ENCODE measurements at regions not wholly inside any gene's neighbourhood (a gene's known extent, or its start where the extent isn't known, plus 50 kb on each side); places are given as distances from the start of the nearest gene placed in this dataset.
"Not testable (repeated sequence)": the region's sequence is repeated elsewhere in the genome, so short reads cannot be mapped to it uniquely, and the experiment has no call there.

DNA sequence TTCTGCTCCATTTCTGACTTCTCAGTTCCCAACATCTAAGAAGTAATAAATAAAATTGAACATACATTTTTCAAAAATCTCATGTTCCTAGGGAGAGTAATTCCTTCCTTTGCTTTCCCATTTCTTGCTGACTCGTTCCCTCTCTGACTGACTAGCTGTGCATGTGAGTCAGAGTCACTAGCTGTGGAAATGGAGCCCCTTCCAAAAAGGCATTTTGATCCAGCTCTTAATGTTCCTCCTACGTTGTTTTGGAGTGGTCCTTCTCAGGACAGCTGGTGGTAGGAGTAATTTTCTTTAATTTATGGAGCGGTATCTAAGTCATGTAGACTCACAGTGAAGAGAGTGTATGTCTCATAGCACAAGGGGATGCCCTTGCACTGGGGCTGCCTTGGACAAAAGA is 460.2 kb downstream of the GADD45G start:
- no peak for DNase-seq (ENCODE audit: extremely low read depth, low read depth, low spot score)

DNA sequence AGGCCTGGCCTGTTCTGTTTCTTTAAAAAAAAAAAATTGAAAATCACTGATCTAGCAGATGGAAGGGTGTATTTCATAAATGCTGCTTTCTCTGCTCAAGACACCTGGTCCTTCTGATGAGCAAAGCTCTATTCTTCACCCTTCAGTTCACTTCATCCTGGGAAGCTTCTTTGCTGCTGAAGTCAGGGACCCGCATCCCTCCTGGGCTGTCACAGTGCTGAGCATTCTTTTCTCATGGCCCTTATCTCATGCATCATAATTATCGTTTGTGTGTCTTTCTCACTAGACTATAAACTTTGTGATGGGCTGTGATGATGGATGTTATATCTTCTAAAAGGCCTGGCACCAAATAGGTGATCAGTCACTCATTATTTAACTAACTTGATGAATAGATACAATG is 461.0 kb downstream of the GADD45G start:
- no peak for DNase-seq (ENCODE audit: extremely low read depth, low read depth, low spot score)

DNA sequence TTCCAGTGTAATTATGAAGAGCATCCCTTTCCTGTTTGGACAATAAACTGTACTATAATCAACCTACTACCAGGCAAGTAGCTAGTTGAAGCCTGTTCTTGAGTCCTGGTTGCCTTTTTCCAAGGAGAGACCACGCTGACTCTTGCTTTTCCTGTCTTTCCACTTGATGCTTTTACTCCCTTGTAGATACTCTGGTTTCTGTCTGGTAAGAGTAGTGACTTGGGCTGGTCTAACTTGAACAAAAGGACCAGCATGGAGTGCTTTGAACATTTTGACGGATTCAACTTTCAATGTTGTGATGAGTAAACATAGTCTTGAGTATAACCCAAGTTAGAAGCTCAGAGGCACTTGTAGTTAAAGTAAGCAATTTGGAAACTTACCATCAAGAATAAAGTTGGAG is 464.3 kb downstream of the GADD45G start:
- DNase-seq (ENCODE audit: extremely low read depth, low read depth, low spot score), result no peak

DNA sequence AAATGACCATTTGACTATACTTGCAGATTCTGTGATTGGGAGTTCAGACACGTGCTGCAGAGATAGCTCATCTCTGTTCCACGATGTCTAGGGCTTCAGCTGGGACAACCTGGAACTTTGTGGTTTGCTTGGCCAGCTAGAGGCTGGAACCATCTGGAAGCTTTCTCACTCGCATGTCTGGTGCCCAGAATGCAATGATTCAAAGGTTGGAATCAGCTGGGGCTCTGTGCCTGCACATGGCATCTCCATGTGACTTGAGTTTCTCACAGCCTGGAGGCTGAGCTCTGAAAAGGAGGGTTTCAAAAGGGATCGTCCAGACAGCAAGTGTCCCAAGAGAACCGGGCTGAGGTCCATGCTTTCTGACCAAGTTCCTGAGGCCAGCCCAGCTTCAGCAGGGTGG is 465.2 kb downstream of the GADD45G start:
- DNase-seq (ENCODE audit: extremely low read depth, low read depth, low spot score), result no peak

DNA sequence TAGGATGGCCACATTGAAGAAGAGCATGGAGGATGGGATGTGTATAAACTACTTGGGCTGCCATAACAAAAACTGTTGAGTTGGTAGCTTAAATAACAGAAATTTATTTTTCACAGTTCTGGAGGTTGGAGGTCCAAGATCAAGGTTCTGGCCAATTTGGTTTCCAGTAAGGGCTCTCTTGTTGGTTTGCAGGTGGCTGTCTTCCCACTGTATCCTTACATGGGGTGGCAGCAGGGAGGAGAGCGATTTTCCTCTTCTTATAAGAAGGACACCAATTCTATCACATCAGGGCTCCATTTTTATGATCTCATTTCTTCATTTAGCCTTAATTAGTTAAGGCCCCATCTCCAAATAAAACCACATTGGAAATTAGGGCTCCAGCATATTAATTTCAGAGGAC is 465.7 kb downstream of the GADD45G start:
- no peak for DNase-seq (ENCODE audit: extremely low read depth, low read depth, low spot score)

DNA sequence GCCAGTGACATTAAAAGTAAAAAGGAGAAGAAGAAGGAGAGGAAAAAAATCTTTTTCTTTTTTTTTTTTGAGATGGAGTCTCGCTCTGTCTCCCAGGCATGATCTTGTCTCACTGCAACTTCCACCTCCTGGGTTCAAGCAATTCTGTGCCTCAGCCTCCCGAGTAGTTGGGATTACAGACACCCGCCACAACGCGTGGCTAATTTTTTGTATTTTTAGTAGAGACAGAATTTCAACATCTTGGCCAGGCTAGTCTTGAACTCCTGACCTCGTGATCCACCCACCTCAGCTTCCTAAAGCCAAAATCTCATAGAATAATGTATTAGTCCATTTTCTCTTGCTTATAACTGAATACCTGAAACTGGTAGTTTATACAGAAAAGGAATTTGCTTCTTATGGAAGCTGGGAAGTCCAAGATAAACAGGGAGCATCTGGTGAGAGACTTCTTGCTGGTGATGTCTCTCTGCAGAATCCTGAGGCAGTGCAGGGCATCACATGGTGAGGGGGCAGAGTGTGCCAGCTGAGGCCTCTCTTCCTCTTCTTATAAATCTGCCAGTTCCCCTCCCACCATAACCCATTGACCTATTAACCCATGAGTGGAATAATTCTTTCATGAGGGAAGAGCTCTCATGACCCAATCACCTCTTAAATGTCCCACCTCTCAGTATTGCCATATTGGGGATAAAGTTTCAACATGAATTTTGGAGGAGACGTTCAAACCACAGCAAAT is 466.3 kb downstream of the GADD45G start:
- no peak for DNase-seq (ENCODE audit: extremely low read depth, low read depth, low spot score)

DNA sequence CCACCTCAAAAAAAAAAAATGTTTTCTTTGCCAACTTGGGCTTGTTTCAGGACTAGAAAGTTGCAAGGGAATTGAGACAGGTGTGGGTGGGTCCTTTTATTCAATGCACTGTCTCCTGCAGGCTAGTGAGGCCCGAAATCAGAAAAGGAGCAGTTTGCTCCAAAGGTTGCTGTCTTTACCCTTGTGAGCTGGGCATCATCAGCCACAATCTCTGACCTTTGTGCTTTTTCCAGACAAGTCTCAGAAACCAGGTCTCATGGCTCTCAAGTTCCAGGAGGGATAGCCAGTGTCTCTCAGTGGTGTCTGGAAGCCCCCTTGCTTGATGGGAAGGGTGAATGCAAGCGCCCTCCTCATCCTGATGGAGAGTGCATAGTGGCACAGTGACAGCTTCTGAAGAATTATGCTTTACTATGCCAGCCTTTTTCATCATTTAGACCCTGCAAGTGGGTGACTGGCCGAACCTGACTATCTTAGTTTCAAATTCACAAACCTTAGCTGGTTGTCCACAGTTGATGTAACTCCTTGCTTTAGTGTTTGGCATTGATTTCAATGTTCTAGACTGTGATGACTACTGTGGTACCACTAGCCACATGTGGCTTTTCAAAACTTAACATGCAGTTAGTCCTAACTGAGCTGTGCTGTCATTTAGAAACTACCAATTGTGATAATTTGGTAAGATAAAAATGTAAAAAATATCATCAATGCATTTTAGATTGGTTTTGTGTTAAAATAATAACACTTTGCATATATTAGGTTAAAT is 468.6 kb downstream of the GADD45G start:
- DNase-seq (ENCODE audit: extremely low read depth, low read depth, low spot score), result no peak

DNA sequence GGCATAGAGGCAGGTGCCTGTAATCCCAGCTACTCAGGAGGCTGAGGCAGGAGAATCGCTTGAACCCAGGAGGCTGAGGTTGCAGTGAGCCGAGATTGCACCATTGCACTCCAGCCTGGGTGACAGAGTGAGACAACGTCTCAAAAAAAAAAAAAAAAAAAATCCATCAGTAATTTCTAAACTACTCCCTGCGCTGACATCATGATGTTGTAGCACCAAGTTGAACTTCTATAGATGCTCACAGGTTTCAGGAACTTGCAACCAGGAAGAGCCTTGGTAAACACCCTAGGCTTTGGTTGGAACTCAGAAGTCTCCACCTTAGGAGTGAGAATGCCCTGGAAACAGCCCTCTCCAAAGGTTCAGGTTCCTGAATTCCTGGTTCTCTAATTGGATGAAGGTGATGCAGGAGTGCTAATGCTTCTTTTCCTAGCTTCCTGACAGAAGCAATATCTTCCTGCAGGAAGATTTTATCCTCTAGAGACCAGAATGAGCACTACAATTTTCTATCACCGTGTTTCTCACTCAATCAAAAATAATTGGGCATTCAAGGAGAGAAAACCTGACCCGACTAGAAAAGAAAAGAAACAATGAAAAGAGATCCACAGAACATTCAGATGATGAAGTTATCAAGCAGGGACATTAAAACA is 469.6 kb downstream of the GADD45G start:
- no peak for DNase-seq (ENCODE audit: extremely low read depth, low read depth, low spot score)

DNA sequence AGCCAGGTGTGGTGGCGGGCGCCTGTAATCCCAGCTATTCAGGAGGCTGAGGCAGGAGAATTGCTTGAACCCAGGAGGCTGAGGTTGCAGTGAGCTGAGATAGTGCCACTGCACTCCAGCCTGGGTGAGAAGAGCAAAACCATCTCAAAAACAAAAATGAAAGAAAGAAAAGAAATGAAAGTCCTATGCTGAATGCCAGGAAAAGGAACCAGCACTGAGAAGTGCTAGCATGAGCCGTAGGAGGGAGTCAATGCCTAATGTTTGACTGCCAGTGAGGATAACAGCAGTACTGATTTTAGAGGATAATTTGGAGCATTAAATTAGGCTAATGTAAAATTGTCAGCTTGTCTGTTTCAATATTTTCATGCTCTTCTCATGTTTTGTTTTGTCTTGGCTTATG is 472.8 kb downstream of the GADD45G start:
- not testable (repeated sequence) for DNase-seq (ENCODE audit: extremely low read depth, low read depth, low spot score)

DNA sequence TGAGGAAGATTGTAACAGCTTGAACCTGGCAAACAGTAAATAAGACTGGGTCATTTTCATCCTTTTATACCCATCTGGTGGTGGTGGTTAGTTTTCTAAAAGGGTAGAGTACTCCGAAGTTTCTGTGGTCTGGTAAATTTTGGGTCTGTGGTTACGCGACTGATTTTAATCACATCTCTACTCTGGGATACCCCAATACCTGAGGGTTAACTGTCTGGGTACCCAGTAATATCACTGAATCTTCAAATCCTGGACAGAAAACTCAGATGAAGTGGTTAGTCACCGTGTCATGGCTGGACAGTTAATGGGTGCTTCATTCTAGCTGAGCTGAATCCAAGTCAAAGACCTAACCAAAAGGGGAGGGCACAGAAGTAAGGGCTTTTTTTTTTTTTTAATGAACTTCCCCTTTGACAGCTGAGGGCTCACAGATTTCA is 474.2 kb downstream of the GADD45G start:
- no peak for DNase-seq (ENCODE audit: extremely low read depth, low read depth, low spot score)

DNA sequence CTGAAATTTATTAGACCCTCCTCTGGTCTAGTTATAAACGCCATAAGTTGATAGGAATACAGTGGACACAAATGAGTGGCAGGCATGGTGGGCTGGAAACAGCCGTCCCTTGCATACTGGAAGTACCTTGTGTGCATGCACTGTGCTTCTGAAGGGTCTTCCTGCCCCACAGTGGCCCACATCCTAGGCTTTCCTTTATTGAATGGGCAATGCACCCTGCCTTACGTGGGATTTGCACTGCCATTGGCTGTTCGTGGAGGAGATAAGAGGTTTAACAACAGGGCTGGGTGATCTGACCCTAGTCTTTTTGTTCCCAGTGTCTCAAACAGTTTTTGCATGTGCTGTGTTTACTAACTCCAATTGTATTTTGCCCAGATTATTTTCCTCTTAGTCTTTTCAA is 480.8 kb downstream of the GADD45G start:
- no peak for DNase-seq (ENCODE audit: extremely low read depth, low read depth, low spot score)

DNA sequence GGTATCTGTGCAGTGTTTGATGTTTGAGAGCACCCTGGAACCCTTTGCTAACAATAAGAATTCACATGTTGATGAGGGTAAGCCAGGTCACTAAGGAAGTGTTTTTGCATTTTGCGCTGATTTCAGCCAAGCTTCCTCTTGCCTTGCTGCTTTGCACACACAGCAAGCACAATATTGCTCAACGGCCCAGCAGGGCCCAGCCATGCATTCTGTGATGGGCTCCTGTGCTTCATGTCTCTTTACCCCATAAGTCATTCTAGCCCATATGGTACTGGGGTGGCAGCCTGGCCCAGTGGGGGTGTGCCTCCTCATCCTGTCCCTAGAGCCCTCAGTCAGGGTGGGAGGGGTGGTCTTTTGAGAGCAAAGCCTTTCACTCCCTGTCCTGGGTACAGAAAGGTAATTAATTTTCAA is 481.3 kb downstream of the GADD45G start:
- DNase-seq (ENCODE audit: extremely low read depth, low read depth, low spot score), result no peak

DNA sequence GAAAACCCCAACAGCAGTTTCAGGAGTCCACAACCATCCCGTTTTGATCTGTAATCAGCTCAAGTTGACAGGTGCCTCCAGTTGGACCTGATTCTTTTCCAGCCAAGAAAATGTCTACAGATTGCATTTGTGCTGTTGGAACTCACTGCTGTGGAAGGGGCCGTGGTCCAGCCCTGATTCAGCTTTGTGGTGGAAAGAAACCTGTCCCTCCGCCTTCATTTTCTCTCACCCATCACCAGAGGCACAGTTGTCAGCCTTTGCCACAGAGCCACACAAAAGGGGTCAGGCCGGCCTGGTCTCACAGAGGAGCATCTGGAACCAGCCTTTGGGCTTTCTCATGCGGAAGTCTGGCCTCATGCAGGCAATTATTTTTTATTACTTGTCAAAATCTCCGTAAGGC is 483.6 kb downstream of the GADD45G start:
- no peak for DNase-seq (ENCODE audit: extremely low read depth, low read depth, low spot score)

DNA sequence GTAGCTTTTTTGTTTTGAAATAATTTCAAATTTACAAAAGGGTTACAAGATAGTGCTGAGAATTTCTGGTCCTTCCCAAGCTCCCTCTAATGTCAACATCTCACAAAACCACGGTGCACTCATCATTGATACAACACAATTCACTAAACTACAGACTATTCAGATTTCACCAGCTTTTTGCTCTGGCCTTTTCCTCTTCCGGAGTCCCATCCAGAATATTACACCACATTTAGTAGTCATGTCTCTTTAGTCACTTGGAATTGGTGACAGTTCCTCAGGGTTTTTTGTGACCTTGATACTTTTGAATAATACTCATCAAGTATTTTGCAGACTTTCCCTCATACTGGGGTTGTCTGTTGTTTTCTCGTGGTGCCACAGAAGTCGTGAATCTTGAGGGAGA is 484.0 kb downstream of the GADD45G start:
- DNase-seq (ENCODE audit: extremely low read depth, low read depth, low spot score), result no peak

DNA sequence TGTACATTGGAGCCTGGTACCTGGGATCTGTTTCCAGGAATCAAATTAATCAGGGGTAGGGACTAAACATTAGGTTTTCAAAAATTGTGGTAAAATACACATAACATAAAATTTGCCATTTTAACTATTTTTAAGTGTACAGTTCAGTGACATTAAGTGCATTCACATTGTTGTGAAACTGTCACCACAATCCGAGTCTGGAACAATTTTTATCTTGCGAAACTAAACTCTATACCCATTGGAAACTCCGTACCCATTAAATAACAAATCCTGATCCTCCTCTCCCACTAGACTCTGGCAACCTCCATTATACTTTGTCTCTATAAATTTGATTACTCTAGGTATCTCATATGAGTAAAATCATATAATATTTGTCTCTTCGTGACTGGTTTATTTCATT is 486.2 kb downstream of the GADD45G start:
- no peak for DNase-seq (ENCODE audit: extremely low read depth, low read depth, low spot score)

DNA sequence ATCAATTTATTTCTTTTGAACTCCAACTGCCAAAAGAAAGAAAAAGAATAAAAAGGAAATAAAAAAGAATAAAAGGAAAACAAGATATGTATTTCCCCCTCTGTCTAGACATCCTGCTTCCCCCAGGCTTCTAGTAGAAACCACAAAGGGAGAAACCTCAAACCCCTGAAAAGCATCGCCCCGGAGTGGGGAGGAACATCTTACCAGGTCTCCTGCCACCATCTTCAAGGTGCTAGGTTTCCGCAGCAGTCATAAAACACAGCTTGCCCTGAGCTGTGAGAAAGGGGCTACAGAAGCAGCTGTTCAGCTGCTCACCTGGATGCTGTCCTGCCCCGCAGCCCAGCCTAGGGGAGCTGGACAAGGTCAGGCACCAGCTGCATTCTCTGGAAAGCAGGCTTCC is 487.7 kb downstream of the GADD45G start:
- no peak for DNase-seq (ENCODE audit: extremely low read depth, low read depth, low spot score)

DNA sequence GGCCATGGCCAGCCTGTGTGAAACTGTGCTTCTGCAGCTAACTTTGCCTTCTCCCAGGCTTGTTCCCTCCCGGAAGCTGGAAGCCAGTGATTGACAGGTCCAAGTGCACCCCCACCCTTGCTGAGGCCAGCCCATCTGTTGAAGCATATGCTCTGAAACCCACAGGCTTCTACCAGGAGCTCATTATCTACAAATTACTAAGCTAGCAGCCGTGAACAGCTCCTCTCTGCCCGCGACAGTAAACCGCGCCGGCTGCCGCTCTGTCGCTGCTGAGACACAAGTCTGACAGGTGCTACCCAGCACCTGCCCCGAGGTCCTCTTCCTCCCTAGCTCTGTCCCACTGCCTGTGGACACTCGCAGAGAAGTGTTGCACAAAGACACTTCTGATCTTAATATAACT is 490.9 kb downstream of the GADD45G start:
- DNase-seq (ENCODE audit: extremely low read depth, low read depth, low spot score), result no peak

DNA sequence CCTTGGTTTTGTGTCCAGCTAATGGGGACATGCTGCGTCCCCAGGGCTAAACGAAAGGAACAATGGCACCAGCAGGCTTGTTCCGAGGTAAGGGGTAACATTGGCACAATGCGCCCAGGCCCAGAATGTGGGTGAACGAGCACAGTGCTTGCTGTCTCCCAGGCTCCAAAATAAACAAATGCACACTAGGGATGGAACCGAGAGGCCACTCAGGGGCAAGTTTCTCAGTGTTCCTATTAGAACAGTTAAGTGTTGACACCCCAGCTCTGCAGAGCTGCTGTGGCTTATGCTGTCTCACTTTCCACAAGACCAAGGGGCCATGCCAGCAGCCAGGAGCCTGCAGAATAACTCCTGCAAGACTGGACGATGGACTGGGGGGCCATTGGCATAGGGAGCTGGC is 492.4 kb downstream of the GADD45G start:
- no peak for DNase-seq (ENCODE audit: extremely low read depth, low read depth, low spot score)

DNA sequence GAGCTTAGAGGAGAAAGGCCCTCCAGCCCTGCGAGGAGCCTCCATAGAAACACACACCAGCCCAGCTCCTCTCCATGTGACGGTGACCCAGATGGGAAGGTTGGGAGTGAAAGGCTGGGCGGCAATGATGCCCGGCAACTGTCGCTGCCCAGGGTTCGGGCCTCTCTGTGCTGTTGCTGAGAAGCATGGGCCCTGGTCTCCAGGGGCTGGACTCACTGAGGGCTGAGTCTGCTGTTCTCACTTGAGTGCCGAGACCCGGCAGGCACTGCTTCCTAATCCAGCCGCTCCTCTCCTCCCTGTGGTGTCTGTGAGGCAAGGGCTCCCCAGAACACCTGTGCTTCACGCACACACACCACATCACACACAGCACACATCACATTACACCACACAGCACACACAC is 493.6 kb downstream of the GADD45G start:
- DNase-seq (ENCODE audit: extremely low read depth, low read depth, low spot score), result no peak

DNA sequence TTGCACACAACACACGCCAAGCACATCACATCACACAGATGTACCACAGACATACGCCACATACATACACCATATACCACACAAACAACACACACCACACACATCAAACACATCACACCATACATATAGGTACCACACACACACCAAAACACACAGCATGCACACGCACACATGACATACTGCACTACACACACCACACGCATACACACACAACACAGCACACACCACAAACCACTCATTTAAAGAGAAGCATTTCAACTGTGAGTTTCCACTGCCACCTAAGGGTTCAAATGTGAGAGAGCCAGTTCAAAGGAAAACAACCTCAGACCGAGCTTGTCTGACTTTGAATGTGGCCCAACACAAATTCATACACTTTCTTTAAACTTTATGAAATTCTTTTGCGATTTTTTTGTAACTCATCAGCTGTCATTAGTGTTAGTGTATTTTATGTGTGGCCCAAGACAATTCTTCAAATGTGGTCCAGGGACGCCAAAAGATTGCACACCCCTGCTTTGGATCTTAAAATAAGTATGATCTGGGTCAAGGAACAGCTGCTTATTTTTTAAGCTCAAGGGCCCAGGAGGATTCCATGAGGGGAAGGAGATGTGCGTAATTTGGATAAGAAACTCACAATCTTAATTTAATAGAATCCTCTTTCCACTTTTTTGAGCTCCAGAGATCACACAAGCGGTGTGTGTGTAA is 494.6 kb downstream of the GADD45G start:
- DNase-seq (ENCODE audit: extremely low read depth, low read depth, low spot score), result no peak

DNA sequence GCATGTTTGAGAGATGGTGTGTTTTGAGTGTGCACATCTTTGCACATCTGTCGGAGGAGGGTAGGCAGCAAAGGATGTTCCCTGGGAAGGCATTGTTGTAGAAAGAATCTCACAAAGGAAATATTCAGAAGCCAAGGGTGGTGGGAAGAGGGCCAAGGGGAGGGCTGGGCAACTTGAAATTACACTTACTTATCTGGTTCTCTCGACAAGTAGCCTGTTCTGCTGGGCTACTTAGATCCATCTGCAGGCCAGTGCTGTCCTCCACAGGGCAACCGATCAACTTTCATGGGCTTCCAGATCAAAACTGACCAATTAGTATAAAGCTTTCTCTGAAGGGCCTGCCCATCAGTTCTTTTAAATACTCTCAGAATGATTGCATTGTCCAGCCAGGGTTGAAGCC is 495.2 kb downstream of the GADD45G start:
- no peak for DNase-seq (ENCODE audit: extremely low read depth, low read depth, low spot score)

Measured in glomerular endothelial cell (primary cell).